ENCODE measurements at regions not wholly inside any gene's neighbourhood (a gene's known extent, or its start where the extent isn't known, plus 50 kb on each side); places are given as distances from the start of the nearest gene placed in this dataset.
"Not testable (repeated sequence)": the region's sequence is repeated elsewhere in the genome, so short reads cannot be mapped to it uniquely, and the experiment has no call there.

- H3K9ac ChIP-seq (ENCODE audit: low read depth, low read length) = no peak overlapping the region
- H3K9me3 ChIP-seq (replicated peaks; ENCODE audit: low read length) = no peaks in the 10 kb centered on the region
- no peak overlapping the region for H3K4me2 ChIP-seq (ENCODE audit: low read length)
- H3K27me3 ChIP-seq (ENCODE audit: control insufficient read depth, insufficient read depth, low read length) = peaks cover 27% of the 10 kb centered on the region
- no peaks in the 10 kb centered on the region for H3K36me3 ChIP-seq (ENCODE audit: insufficient read depth, low read length)
- no peak overlapping the region for H3K4me3 ChIP-seq (ENCODE audit: low read length)
- H3K4me1 ChIP-seq (ENCODE audit: control insufficient read depth, insufficient read depth, low read length) = peaks cover 23% of the 10 kb centered on the region
Measured at GRCh38 chr5:1637639-1638481, 114.1 kb upstream of the LPCAT1 start.

- Histone ChIP-seq H3K4me2 (ENCODE audit: low read length) (no peak overlapping the region), H3K4me3 (ENCODE audit: low read length) (no peak overlapping the region), H3K27me3 (ENCODE audit: control insufficient read depth, insufficient read depth, low read length) (peaks cover 23% of the 10 kb centered on the region), H3K9ac (ENCODE audit: low read depth, low read length) (no peak overlapping the region), H3K36me3 (ENCODE audit: insufficient read depth, low read length) (no peaks in the 10 kb centered on the region), H3K4me1 (ENCODE audit: control insufficient read depth, insufficient read depth, low read length) (peaks cover 23% of the 10 kb centered on the region), H3K9me3 (replicated peaks; ENCODE audit: low read length) (no peaks in the 10 kb centered on the region)
Measured at GRCh38 chr5:1636981-1637638, 113.3 kb upstream of the LPCAT1 start.

GRCh38 chr5:1636208-1636770 is 112.5 kb upstream of the LPCAT1 start:
- H3K27me3 ChIP-seq (ENCODE audit: control insufficient read depth, insufficient read depth, low read length) = peaks cover 23% of the 10 kb centered on the region
- H3K4me2 ChIP-seq (ENCODE audit: low read length); H3K9me3 ChIP-seq (replicated peaks; ENCODE audit: low read length); H3K4me3 ChIP-seq (ENCODE audit: low read length); H3K9ac ChIP-seq (ENCODE audit: low read depth, low read length); H3K36me3 ChIP-seq (ENCODE audit: insufficient read depth, low read length): not testable (repeated sequence)
- peaks cover 23% of the 10 kb centered on the region for H3K4me1 ChIP-seq (ENCODE audit: control insufficient read depth, insufficient read depth, low read length)

- not testable (repeated sequence) for H3K9me3 ChIP-seq (replicated peaks; ENCODE audit: low read length); H3K9ac ChIP-seq (ENCODE audit: low read depth, low read length); H3K36me3 ChIP-seq (ENCODE audit: insufficient read depth, low read length); H3K4me3 ChIP-seq (ENCODE audit: low read length); H3K4me2 ChIP-seq (ENCODE audit: low read length)
- Histone ChIP-seq H3K4me1 (ENCODE audit: control insufficient read depth, insufficient read depth, low read length) (peaks cover 20% of the 10 kb centered on the region), H3K27me3 (ENCODE audit: control insufficient read depth, insufficient read depth, low read length) (peaks cover 21% of the 10 kb centered on the region)
Measured at GRCh38 chr5:1635477-1635876, 111.7 kb upstream of the LPCAT1 start.

GRCh38 chr5:1634337-1634661 is 110.5 kb upstream of the LPCAT1 start:
- Histone ChIP-seq H3K4me1 (ENCODE audit: control insufficient read depth, insufficient read depth, low read length) (peaks cover 19% of the 10 kb centered on the region), H3K9ac (ENCODE audit: low read depth, low read length) (peak overlapping the region; percentile 82), H3K4me3 (ENCODE audit: low read length) (peak overlapping the region; percentile 88), H3K9me3 (replicated peaks; ENCODE audit: low read length) (no peaks in the 10 kb centered on the region), H3K4me2 (ENCODE audit: low read length) (peak overlapping the region; percentile 98), H3K36me3 (ENCODE audit: insufficient read depth, low read length) (no peaks in the 10 kb centered on the region), H3K27me3 (ENCODE audit: control insufficient read depth, insufficient read depth, low read length) (peaks cover 12% of the 10 kb centered on the region)

- H3K36me3 ChIP-seq (ENCODE audit: insufficient read depth, low read length) = no peaks in the 10 kb centered on the region
- H3K27me3 ChIP-seq (ENCODE audit: control insufficient read depth, insufficient read depth, low read length) = peaks cover 9% of the 10 kb centered on the region
- H3K4me2 ChIP-seq (ENCODE audit: low read length) = peak overlapping the region; percentile 98
- peak overlapping the region; percentile 88 for H3K4me3 ChIP-seq (ENCODE audit: low read length)
- H3K9ac ChIP-seq (ENCODE audit: low read depth, low read length) = peak overlapping the region; percentile 82
- peaks cover 19% of the 10 kb centered on the region for H3K4me1 ChIP-seq (ENCODE audit: control insufficient read depth, insufficient read depth, low read length)
- no peaks in the 10 kb centered on the region for H3K9me3 ChIP-seq (replicated peaks; ENCODE audit: low read length)
Measured at GRCh38 chr5:1633605-1634336, 110.0 kb upstream of the LPCAT1 start.

- H3K9me3 ChIP-seq (replicated peaks; ENCODE audit: low read length); H3K27me3 ChIP-seq (ENCODE audit: control insufficient read depth, insufficient read depth, low read length); H3K36me3 ChIP-seq (ENCODE audit: insufficient read depth, low read length); H3K9ac ChIP-seq (ENCODE audit: low read depth, low read length); H3K4me2 ChIP-seq (ENCODE audit: low read length); H3K4me3 ChIP-seq (ENCODE audit: low read length): not testable (repeated sequence)
- H3K4me1 ChIP-seq (ENCODE audit: control insufficient read depth, insufficient read depth, low read length) = peaks cover 18% of the 10 kb centered on the region
Measured at GRCh38 chr5:1631004-1631403, 107.2 kb upstream of the LPCAT1 start.

GRCh38 chr5:1626397-1626796 is 102.6 kb upstream of the LPCAT1 start:
- H3K27me3 ChIP-seq (ENCODE audit: control insufficient read depth, insufficient read depth, low read length); H3K9ac ChIP-seq (ENCODE audit: low read depth, low read length); H3K4me1 ChIP-seq (ENCODE audit: control insufficient read depth, insufficient read depth, low read length); H3K36me3 ChIP-seq (ENCODE audit: insufficient read depth, low read length); H3K9me3 ChIP-seq (replicated peaks; ENCODE audit: low read length); H3K4me3 ChIP-seq (ENCODE audit: low read length); H3K4me2 ChIP-seq (ENCODE audit: low read length): not testable (repeated sequence)

GRCh38 chr5:1619531-1619930 is 95.8 kb upstream of the LPCAT1 start:
- H3K36me3 ChIP-seq (ENCODE audit: insufficient read depth, low read length); H3K4me1 ChIP-seq (ENCODE audit: control insufficient read depth, insufficient read depth, low read length); H3K9me3 ChIP-seq (replicated peaks; ENCODE audit: low read length); H3K9ac ChIP-seq (ENCODE audit: low read depth, low read length); H3K4me2 ChIP-seq (ENCODE audit: low read length); H3K4me3 ChIP-seq (ENCODE audit: low read length); H3K27me3 ChIP-seq (ENCODE audit: control insufficient read depth, insufficient read depth, low read length): not testable (repeated sequence)

- not testable (repeated sequence) for H3K4me1 ChIP-seq (ENCODE audit: control insufficient read depth, insufficient read depth, low read length); H3K4me2 ChIP-seq (ENCODE audit: low read length); H3K9ac ChIP-seq (ENCODE audit: low read depth, low read length); H3K9me3 ChIP-seq (replicated peaks; ENCODE audit: low read length); H3K36me3 ChIP-seq (ENCODE audit: insufficient read depth, low read length); H3K27me3 ChIP-seq (ENCODE audit: control insufficient read depth, insufficient read depth, low read length); H3K4me3 ChIP-seq (ENCODE audit: low read length)
Measured at GRCh38 chr5:1618296-1618865, 94.6 kb upstream of the LPCAT1 start.

- H3K4me1 ChIP-seq (ENCODE audit: control insufficient read depth, insufficient read depth, low read length); H3K36me3 ChIP-seq (ENCODE audit: insufficient read depth, low read length); H3K4me2 ChIP-seq (ENCODE audit: low read length); H3K27me3 ChIP-seq (ENCODE audit: control insufficient read depth, insufficient read depth, low read length); H3K4me3 ChIP-seq (ENCODE audit: low read length); H3K9ac ChIP-seq (ENCODE audit: low read depth, low read length); H3K9me3 ChIP-seq (replicated peaks; ENCODE audit: low read length): not testable (repeated sequence)
Measured at GRCh38 chr5:1617236-1617755, 93.5 kb upstream of the LPCAT1 start.
